Ovary (tissue), 7 donors: ENCODE measurements at regions not wholly inside any gene's neighbourhood (a gene's known extent, or its start where the extent isn't known, plus 50 kb on each side); places are given as distances from the start of the nearest gene placed in this dataset.

ENCODE experiments used
- DNase-seq, 5 donors: peaks; one replicate each; pipeline ENCODE4 v3.0.0-alpha.2; 2019 to 2020
- H3K27ac ChIP-seq, 2 donors: fragments of 200-600 bp; one replicate each; pipeline versions ENCODE4 v1.5.1 to v1.8.0; 2019 to 2022
- H3K27me3 ChIP-seq: fragments of 200-600 bp; one replicate; pipeline ENCODE4 v1.8.0; 2022
- H3K36me3 ChIP-seq: fragments of 200-600 bp; sonication (generic); one replicate; pipeline ENCODE4 v1.5.1; 2019
- H3K4me1 ChIP-seq: one replicate; pipeline ENCODE4 v1.8.1; 2013; ENCODE audit warnings: mild to moderate bottlenecking, moderate library complexity; ENCODE audit not compliant: insufficient read depth
- H3K4me3 ChIP-seq: fragments of 200-600 bp; sonication (generic); one replicate; pipeline ENCODE4 v1.5.1; 2017
- H3K9me3 ChIP-seq, 2 donors: fragments of 200-600 bp in 1 of 2; sonication (generic) in 1 of 2; one replicate each; pipeline versions ENCODE4 v1.5.1 to v1.8.1; 2013 to 2019; ENCODE audit warnings: mild to moderate bottlenecking in 1 of 2, moderate library complexity in 1 of 2
- CTCF ChIP-seq, 3 donors: fragments of 450-650 bp in 2 of 3; fragments of 200-600 bp in 1 of 3; IDR thresholded peaks; one replicate each; pipeline versions ENCODE4 v1.5.1 to v1.8.0; 2016 to 2022; ENCODE audit warnings: antibody characterized with exemption in 3 of 3, mild to moderate bottlenecking in 1 of 3
- EP300 ChIP-seq: sonication (generic); formaldehyde crosslinking; IDR thresholded peaks from one replicate; pipeline ENCODE4 v1.6.1; 2017; ENCODE audit warnings: antibody characterized with exemption
- POLR2A ChIP-seq: fragments of 450-650 bp; IDR thresholded peaks from one replicate; pipeline ENCODE4 v1.6.1; 2017; ENCODE audit warnings: antibody characterized with exemption, mild to moderate bottlenecking, moderate library complexity
- WGBS, 3 donors: extraction: QIAGEN DNeasy Blood & Tissue Kit in 1 of 3; methylation state at CpG; one replicate each; pipeline versions ENCODE4 v1.1.5 to v1.1.7; 2013 to 2017; 5-methylcytosine and 5-hydroxymethylcytosine counted together
- intact Hi-C, 4 donors: fragments of 100-400 bp; cut with DNase I; formaldehyde crosslinking; loops; one replicate each; pipeline versions ENCODE4 v1.11.0 to v1.15.1; 2022 to 2023
- donor health status: DM: no; HTN: no; CAD: no; lungs with moderate emphysema.
- donor health status: DM: no; HTN: no; CAD: no.
- donor health status: Bipolar disorder and iron deficiency.
- donor health status: DM: no; HTN: no; CAD: no.
- donor health status: DM: yes; HTN: yes; CAD: no.

- TF ChIP-seq EP300 (no peak), CTCF (IDR thresholded peaks at IDR 0.05) (no peak), POLR2A (no peak)
- intact Hi-C loops = no loop called here
- H3K36me3 ChIP-seq = no peaks in the 10 kb centered on the region
- DNase-seq = no peak
- no peak overlapping the region for H3K27ac ChIP-seq
- no peaks in the 10 kb centered on the region for H3K9me3 ChIP-seq
- 89 to 98% (median 92%) methylated on average over 2 of the region's 2 CpGs for WGBS, 3 donors
- no peak overlapping the region for H3K4me3 ChIP-seq
- H3K4me1 ChIP-seq = peaks cover 5% of the 10 kb centered on the region
- no peaks in the 10 kb centered on the region for H3K27me3 ChIP-seq
These were observed 352.7 kb upstream of the CDH20 start for GRCh38 chr18:60980422-60981005.

- Histone ChIP-seq H3K4me1 (peaks cover 5% of the 10 kb centered on the region), H3K4me3 (no peak overlapping the region), H3K9me3 (no peaks in the 10 kb centered on the region), H3K27me3 (no peaks in the 10 kb centered on the region), H3K27ac (no peak overlapping the region), H3K36me3 (no peaks in the 10 kb centered on the region)
- TF ChIP-seq EP300 (no peak), CTCF (IDR thresholded peaks at IDR 0.05) (no peak), POLR2A (no peak)
- 32 to 37% (median 32%) methylated on average over 3 of the region's 3 CpGs for WGBS, 3 donors
- DNase-seq = no peak
- intact Hi-C loops = no loop called here
These were observed 351.4 kb upstream of the CDH20 start for GRCh38 chr18:60981682-60982328.

GRCh38 chr18:60982329-60982695, 350.9 kb upstream of the CDH20 start:
- 93 to 96% (median 95%) methylated on average over 2 of the region's 2 CpGs for WGBS, 3 donors
- no peak for DNase-seq
- Histone ChIP-seq H3K27me3 (no peaks in the 10 kb centered on the region), H3K27ac (no peak overlapping the region), H3K9me3 (no peaks in the 10 kb centered on the region), H3K4me3 (no peak overlapping the region), H3K4me1 (peaks cover 5% of the 10 kb centered on the region), H3K36me3 (no peaks in the 10 kb centered on the region)
- TF ChIP-seq POLR2A = no peak
- no peak for TF ChIP-seq EP300
- no peak for TF ChIP-seq CTCF (IDR thresholded peaks at IDR 0.05)
- intact Hi-C loops = no loop called here

GRCh38 chr18:60982928-60983327, 350.3 kb upstream of the CDH20 start:
- H3K27me3 ChIP-seq = no peaks in the 10 kb centered on the region
- no peak overlapping the region for H3K4me3 ChIP-seq
- no peak for TF ChIP-seq EP300
- TF ChIP-seq CTCF (IDR thresholded peaks at IDR 0.05) = no peak
- TF ChIP-seq POLR2A = no peak
- H3K36me3 ChIP-seq = no peaks in the 10 kb centered on the region
- no peak for DNase-seq
- intact Hi-C loops = no loop called here
- H3K4me1 ChIP-seq = peaks cover 5% of the 10 kb centered on the region
- H3K27ac ChIP-seq = no peak overlapping the region
- no peaks in the 10 kb centered on the region for H3K9me3 ChIP-seq
